ENCODE measurements at regions not wholly inside any gene's neighbourhood (a gene's known extent, or its start where the extent isn't known, plus 50 kb on each side); places are given as distances from the start of the nearest gene placed in this dataset.

- Histone ChIP-seq H3K4me1 (replicated peaks) (no peaks in the 10 kb centered on the region), H3K27ac (no peak overlapping the region), H3K4me3 (no peak overlapping the region), H3K9me3 (no peaks in the 10 kb centered on the region), H3K27me3 (replicated peaks; ENCODE audit: insufficient read depth) (no peaks in the 10 kb centered on the region), H3K36me3 (no peaks in the 10 kb centered on the region)
- TF ChIP-seq CTCF (IDR thresholded peaks at IDR 0.05), result no peak
- TF ChIP-seq POLR2AphosphoS5 (IDR thresholded peaks at IDR 0.05), result no peak
- TF ChIP-seq POLR2A (IDR thresholded peaks at IDR 0.05), result no peak
- WGBS, result 87% methylated on average over 4 of the region's 4 CpGs
- intact Hi-C loops (cut with DNase I), result no loop called here
- no peak for DNase-seq (ENCODE audit: low spot score)
Measured at GRCh38 chr4:143046906-143047305, 137.8 kb upstream of the USP38 start.

GRCh38 chr4:143054971-143055370 is 129.7 kb upstream of the USP38 start:
- 6% methylated on average over 1 of the region's 1 CpG for WGBS
- no peak for DNase-seq (ENCODE audit: low spot score)
- H3K36me3 ChIP-seq, result no peaks in the 10 kb centered on the region
- TF ChIP-seq POLR2AphosphoS5 (IDR thresholded peaks at IDR 0.05), result no peak
- no peak for TF ChIP-seq POLR2A (IDR thresholded peaks at IDR 0.05)
- H3K4me3 ChIP-seq, result no peak overlapping the region
- H3K4me1 ChIP-seq (replicated peaks), result no peaks in the 10 kb centered on the region
- H3K27ac ChIP-seq, result no peak overlapping the region
- intact Hi-C loops (cut with DNase I), result no loop called here
- no peaks in the 10 kb centered on the region for H3K9me3 ChIP-seq
- no peaks in the 10 kb centered on the region for H3K27me3 ChIP-seq (replicated peaks; ENCODE audit: insufficient read depth)

GRCh38 chr4:143055997-143056396 is 128.7 kb upstream of the USP38 start:
- intact Hi-C loops (cut with DNase I), result no loop called here
- Histone ChIP-seq H3K4me3 (no peak overlapping the region), H3K36me3 (no peaks in the 10 kb centered on the region), H3K27me3 (replicated peaks; ENCODE audit: insufficient read depth) (no peaks in the 10 kb centered on the region), H3K9me3 (no peaks in the 10 kb centered on the region), H3K27ac (no peak overlapping the region), H3K4me1 (replicated peaks) (no peaks in the 10 kb centered on the region)
- WGBS, result 90% methylated on average over 4 of the region's 4 CpGs
- TF ChIP-seq POLR2A (IDR thresholded peaks at IDR 0.05) (no peak), POLR2AphosphoS5 (IDR thresholded peaks at IDR 0.05) (no peak), CTCF (IDR thresholded peaks at IDR 0.05) (no peak)
- DNase-seq (ENCODE audit: low spot score), result no peak

- Histone ChIP-seq H3K4me3 (no peak overlapping the region), H3K4me1 (replicated peaks) (no peaks in the 10 kb centered on the region), H3K9me3 (no peaks in the 10 kb centered on the region), H3K27ac (no peak overlapping the region), H3K27me3 (replicated peaks; ENCODE audit: insufficient read depth) (no peaks in the 10 kb centered on the region), H3K36me3 (no peaks in the 10 kb centered on the region)
- TF ChIP-seq CTCF (IDR thresholded peaks at IDR 0.05), result no peak
- no peak for TF ChIP-seq POLR2A (IDR thresholded peaks at IDR 0.05)
- no peak for TF ChIP-seq POLR2AphosphoS5 (IDR thresholded peaks at IDR 0.05)
- WGBS, result 72% methylated on average over 4 of the region's 4 CpGs
- DNase-seq (ENCODE audit: low spot score), result no peak
- intact Hi-C loops (cut with DNase I), result no loop called here
Measured at GRCh38 chr4:143071351-143071750, 113.4 kb upstream of the USP38 start.

DNA sequence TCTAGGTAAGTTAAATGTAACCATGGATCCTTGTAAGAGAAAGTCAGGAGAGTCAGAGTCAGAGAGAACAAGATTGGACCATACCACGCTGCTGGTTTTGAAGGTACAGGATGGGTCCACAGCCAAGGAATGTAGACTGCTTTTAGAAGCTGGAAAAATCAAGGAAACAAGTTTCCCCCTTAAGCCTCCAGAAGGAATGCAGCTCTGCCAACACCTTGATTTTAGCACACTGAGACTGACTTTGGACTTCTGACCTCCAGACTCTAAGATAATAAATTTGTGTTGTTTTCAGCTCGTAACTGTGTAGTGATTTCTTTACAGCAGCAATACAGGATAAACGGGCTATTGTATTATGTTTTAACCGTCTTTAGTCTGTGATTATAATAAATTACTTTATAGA is 108.0 kb upstream of the USP38 start:
- H3K27me3 ChIP-seq (replicated peaks; ENCODE audit: insufficient read depth), result no peaks in the 10 kb centered on the region
- H3K36me3 ChIP-seq, result no peaks in the 10 kb centered on the region
- H3K9me3 ChIP-seq, result no peaks in the 10 kb centered on the region
- TF ChIP-seq POLR2A (IDR thresholded peaks at IDR 0.05), result no peak
- no peak for TF ChIP-seq CTCF (IDR thresholded peaks at IDR 0.05)
- TF ChIP-seq POLR2AphosphoS5 (IDR thresholded peaks at IDR 0.05), result no peak
- 20% methylated on average over 4 of the region's 4 CpGs for WGBS
- no peak overlapping the region for H3K27ac ChIP-seq
- DNase-seq (ENCODE audit: low spot score), result no peak
- intact Hi-C loops (cut with DNase I), result no loop called here
- H3K4me3 ChIP-seq, result no peak overlapping the region
- H3K4me1 ChIP-seq (replicated peaks), result no peaks in the 10 kb centered on the region

All from prostate gland (tissue), 2 donors.